ENCODE measurements at regions not wholly inside any gene's neighbourhood (a gene's known extent, or its start where the extent isn't known, plus 50 kb on each side); places are given as distances from the start of the nearest gene placed in this dataset.

DNA sequence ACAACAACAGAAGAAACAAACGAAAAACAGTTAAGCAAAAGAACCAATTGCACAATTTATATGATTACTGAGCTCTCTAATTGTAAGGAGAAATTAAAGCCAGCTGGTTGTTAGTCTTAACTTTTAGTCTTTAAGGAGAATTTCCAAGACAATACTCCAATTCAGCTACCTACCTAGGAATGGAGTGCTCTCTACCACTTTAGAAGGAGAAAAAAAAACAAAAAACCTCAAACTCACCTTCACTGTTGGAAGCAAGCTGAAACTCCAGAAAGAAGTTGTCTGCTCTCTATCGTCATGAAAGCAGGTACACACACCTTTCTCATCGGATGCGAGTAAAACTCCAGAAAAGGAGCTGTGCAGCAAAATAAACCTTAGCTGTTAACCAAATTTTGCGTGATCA lies 86.1 kb upstream of the NPY2R start:
- no peak overlapping the region for H3K4me3 ChIP-seq (ENCODE audit: low read depth, low read length)
- DNase-seq (ENCODE audit: low read depth): no peak
- TF ChIP-seq CTCF (IDR thresholded peaks at IDR 0.05; ENCODE audit: insufficient read depth, low read length): no peak

DNA sequence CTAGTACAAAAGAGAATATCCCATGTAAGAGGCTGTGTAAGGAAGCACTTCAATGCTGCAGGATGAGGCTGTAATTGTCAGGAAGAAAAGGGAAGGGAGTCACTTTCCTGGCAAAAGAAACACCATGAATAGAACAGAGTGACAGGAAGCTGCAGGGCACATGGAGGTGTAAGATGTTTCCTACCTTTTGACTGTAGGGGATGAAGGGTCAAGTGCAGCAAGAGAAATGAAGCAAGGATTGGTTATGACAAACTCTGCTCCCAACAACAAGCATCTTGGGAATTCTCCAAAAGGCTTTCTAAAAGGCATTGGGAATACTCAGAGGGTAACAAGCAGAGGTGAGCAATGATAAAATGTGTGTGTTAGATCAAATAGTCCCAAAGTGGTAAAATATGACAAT lies 74.3 kb upstream of the NPY2R start:
- DNase-seq (ENCODE audit: low read depth): no peak
- TF ChIP-seq CTCF (IDR thresholded peaks at IDR 0.05; ENCODE audit: insufficient read depth, low read length): no peak
- H3K4me3 ChIP-seq (ENCODE audit: low read depth, low read length): no peak overlapping the region

GRCh38 chr4:155140889-155141288 lies 67.5 kb upstream of the NPY2R start:
- no peak for DNase-seq (ENCODE audit: low read depth)
- no peak for TF ChIP-seq CTCF (IDR thresholded peaks at IDR 0.05; ENCODE audit: insufficient read depth, low read length)
- H3K4me3 ChIP-seq (ENCODE audit: low read depth, low read length): no peak overlapping the region

DNA sequence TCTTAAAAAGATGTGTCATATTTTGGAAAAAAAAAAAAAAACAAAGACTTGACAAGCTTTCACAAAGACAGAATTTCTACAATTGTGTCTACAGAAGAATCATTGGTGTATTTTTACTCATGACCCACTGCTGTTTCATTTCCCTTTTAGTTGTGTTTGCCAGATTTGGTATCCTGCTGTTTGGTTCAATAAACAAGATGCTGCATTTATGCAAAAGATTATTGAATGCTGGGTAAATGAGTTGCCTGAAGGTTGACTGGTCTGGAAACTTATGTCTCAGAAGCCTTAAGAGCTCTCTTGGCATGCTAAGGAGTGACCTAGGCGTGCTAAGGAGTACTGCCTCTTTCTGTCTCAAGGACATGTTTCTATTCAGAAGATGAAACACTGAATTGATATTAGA lies 64.9 kb upstream of the NPY2R start:
- no peak overlapping the region for H3K4me3 ChIP-seq (ENCODE audit: low read depth, low read length)
- DNase-seq (ENCODE audit: low read depth): no peak
- no peak for TF ChIP-seq CTCF (IDR thresholded peaks at IDR 0.05; ENCODE audit: insufficient read depth, low read length)

Measured in fibroblast of the aortic adventitia (primary cell).